Panc1 (cell line): ENCODE measurements at regions not wholly inside any gene's neighbourhood (a gene's known extent, or its start where the extent isn't known, plus 50 kb on each side); places are given as distances from the start of the nearest gene placed in this dataset.

Experiments used
- ATAC-seq: fragments of 200-7000 bp; cut with Tn5 transposase; 2 replicates; pipeline ENCODE4 v1.9.1; 2020; ENCODE audit warnings: mild to moderate bottlenecking, moderate library complexity
- BruUV-seq: library from RNA; stranded (reverse); fragments of 400-500 nt; replicated peaks from 2 replicates; lab custom pipeline; 2021; lab: Mats Ljungman, UMichigan
- CTCF ChIA-PET: fragments of 300-600 bp; sonication (Branson Sonifier 250); formaldehyde crosslinking; loops from one replicate; lab custom pipeline; 2022; ENCODE audit warnings: antibody characterized with exemption; lab: Charles Lee
- POLR2A ChIA-PET: fragments of 300-600 bp; sonication (Branson Sonifier 250); formaldehyde crosslinking; loops from one replicate; lab custom pipeline; 2022; ENCODE audit warnings: antibody characterized with exemption; lab: Charles Lee
- DNase-seq: peaks from one replicate; pipeline ENCODE4 v3.0.0-alpha.2; 2010; ENCODE audit warnings: low read depth, low spot score
- H3K27ac ChIP-seq: 2 replicates; pipeline ENCODE4 v1.5.1; 2011; ENCODE audit warnings: mild to moderate bottlenecking, low read length, inconsistent platforms
- H3K27me3 ChIP-seq: fragments of 200-500 bp; sonication (Bioruptor generic); 2 replicates; pipeline ENCODE4 v1.6.0; 2014; ENCODE audit warnings: low read length, inconsistent platforms; ENCODE audit not compliant: control insufficient read depth, insufficient read depth
- H3K36me3 ChIP-seq: fragments of 200-500 bp; sonication (Bioruptor generic); 2 replicates; pipeline ENCODE4 v1.5.1; 2014; ENCODE audit warnings: inconsistent platforms, mild to moderate bottlenecking, low read length, moderate library complexity; ENCODE audit not compliant: control insufficient read depth, insufficient read depth
- H3K4me1 ChIP-seq: 2 replicates; pipeline ENCODE4 v1.5.1; 2011; ENCODE audit warnings: inconsistent platforms, mild to moderate bottlenecking, low read length, moderate library complexity; ENCODE audit not compliant: control insufficient read depth, insufficient read depth
- H3K4me3 ChIP-seq, 2 experiments: 2 replicates each; pipeline ENCODE4 v1.5.1; 2011 to 2012; ENCODE audit warnings: low read depth in 2 of 2, low read length in 2 of 2, mild to moderate bottlenecking in 2 of 2, inconsistent platforms in 1 of 2, moderate library complexity in 1 of 2
- H3K9me3 ChIP-seq: fragments of 200-500 bp; sonication (Bioruptor generic); 2 replicates; pipeline ENCODE4 v1.5.1; 2014; ENCODE audit warnings: low read depth, mild to moderate bottlenecking, inconsistent platforms, low read length, moderate library complexity; ENCODE audit not compliant: control insufficient read depth, insufficient read depth
- CTCF ChIP-seq: fragments of 450-650 bp; IDR thresholded peaks from 2 replicates; pipeline ENCODE4 v1.5.1; 2017; ENCODE audit warnings: mild to moderate bottlenecking
- POLR2AphosphoS5 ChIP-seq: IDR thresholded peaks from 2 replicates; pipeline ENCODE4 v1.6.1; 2012; ENCODE audit warnings: mild to moderate bottlenecking, low read depth, low read length, moderate library complexity
- REST ChIP-seq, 2 experiments: IDR thresholded peaks; 2 replicates each; pipeline ENCODE4 v1.6.1; 2011 to 2012; ENCODE audit warnings: low read depth in 2 of 2, control low read depth in 1 of 2, low read length in 1 of 2, mild to moderate bottlenecking in 1 of 2, moderate library complexity in 1 of 2; ENCODE audit not compliant: insufficient read depth in 1 of 2
- SIN3A ChIP-seq: IDR thresholded peaks from 2 replicates; pipeline ENCODE4 v1.6.1; 2012; ENCODE audit warnings: low read depth, mild to moderate bottlenecking, low read length, moderate library complexity, borderline replicate concordance; ENCODE audit not compliant: insufficient read depth
- TCF7L2 ChIP-seq: IDR thresholded peaks from 2 replicates; pipeline ENCODE4 v1.6.1; 2011; ENCODE audit warnings: mild to moderate bottlenecking, low read depth, low read length, inconsistent platforms
- in situ Hi-C: cut with HindIII; loops from 2 replicates; pipeline ENCODE4 v1.10.0; 2016; ENCODE audit warnings: low sequenced_read_pairs, low pct_unique_long_range_greater_than_20kb
- intact Hi-C: fragments of 100-400 bp; cut with micrococcal nuclease; formaldehyde crosslinking; loops from one replicate; pipeline ENCODE4 v1.10.0; 2022; ENCODE audit not compliant: unreplicated experiment

- Histone ChIP-seq H3K4me3 (no peak overlapping the region), H3K36me3 (no peaks in the 10 kb centered on the region), H3K27me3 (no peaks in the 10 kb centered on the region), H3K27ac (no peak overlapping the region), H3K4me1 (no peaks in the 10 kb centered on the region), H3K9me3 (no peaks in the 10 kb centered on the region)
- in situ Hi-C loops: no loop called here
- no TSS peak for BruUV-seq
- ChIA-PET CTCF (no interaction called here), POLR2A (no interaction called here)
- ATAC-seq (no peak), DNase-seq (no peak)
- intact Hi-C loops: no loop called here
- TF ChIP-seq CTCF (no peak), TCF7L2 (no peak), POLR2AphosphoS5 (no peak), REST (IDR thresholded peaks at IDR 0.05; ENCODE audit: insufficient read depth in 1 of 2, low read depth in 2 of 2, low read length in 1 of 2) (no peak), SIN3A (no peak)
These were observed 523.5 kb upstream of the MIR17HG start for GRCh38 chr13:90824032-90824431.

- H3K9me3 ChIP-seq: no peaks in the 10 kb centered on the region
- intact Hi-C loops: no loop called here
- no peak for TF ChIP-seq REST (IDR thresholded peaks at IDR 0.05; ENCODE audit: insufficient read depth in 1 of 2, low read depth in 2 of 2, low read length in 1 of 2)
- TF ChIP-seq POLR2AphosphoS5: no peak
- TF ChIP-seq TCF7L2: no peak
- no peak for TF ChIP-seq SIN3A
- TF ChIP-seq CTCF: no peak
- no peak overlapping the region for H3K27ac ChIP-seq
- DNase-seq (no peak), ATAC-seq (no peak)
- in situ Hi-C loops: no loop called here
- no peaks in the 10 kb centered on the region for H3K27me3 ChIP-seq
- ChIA-PET CTCF (no interaction called here), POLR2A (no interaction called here)
- H3K36me3 ChIP-seq: no peaks in the 10 kb centered on the region
- no peak overlapping the region for H3K4me3 ChIP-seq
- no peaks in the 10 kb centered on the region for H3K4me1 ChIP-seq
- no TSS peak for BruUV-seq
These were observed 520.8 kb upstream of the MIR17HG start for GRCh38 chr13:90826688-90827087.
